ENCODE measurements at regions not wholly inside any gene's neighbourhood (a gene's known extent, or its start where the extent isn't known, plus 50 kb on each side); places are given as distances from the start of the nearest gene placed in this dataset.

DNA sequence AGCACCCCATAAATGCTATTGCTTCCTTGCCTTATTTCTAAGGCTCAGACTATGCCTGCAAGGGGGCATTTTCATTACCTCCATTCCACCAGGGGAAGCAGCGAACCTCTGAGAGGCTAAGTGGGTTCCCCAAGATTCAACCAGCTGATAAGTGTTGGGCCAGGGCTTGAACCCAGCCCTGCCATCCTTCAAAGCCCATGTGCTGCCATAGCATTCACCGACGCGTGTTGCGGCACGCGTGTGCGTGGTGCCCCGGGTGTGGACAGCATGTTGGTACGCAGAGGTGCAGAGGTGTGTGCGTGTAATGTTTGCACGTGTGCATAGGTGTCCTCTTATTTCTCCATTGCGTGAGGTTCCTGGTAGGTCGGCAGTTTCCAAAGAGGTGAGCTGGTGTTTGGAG lies 66.0 kb upstream of the PPARA start:
- TF ChIP-seq POLR2A (IDR thresholded peaks at IDR 0.05) (no peak), POLR2AphosphoS5 (IDR thresholded peaks at IDR 0.05) (no peak), EP300 (IDR thresholded peaks at IDR 0.05) (no peak)
- TF ChIP-seq, protein P1, sequence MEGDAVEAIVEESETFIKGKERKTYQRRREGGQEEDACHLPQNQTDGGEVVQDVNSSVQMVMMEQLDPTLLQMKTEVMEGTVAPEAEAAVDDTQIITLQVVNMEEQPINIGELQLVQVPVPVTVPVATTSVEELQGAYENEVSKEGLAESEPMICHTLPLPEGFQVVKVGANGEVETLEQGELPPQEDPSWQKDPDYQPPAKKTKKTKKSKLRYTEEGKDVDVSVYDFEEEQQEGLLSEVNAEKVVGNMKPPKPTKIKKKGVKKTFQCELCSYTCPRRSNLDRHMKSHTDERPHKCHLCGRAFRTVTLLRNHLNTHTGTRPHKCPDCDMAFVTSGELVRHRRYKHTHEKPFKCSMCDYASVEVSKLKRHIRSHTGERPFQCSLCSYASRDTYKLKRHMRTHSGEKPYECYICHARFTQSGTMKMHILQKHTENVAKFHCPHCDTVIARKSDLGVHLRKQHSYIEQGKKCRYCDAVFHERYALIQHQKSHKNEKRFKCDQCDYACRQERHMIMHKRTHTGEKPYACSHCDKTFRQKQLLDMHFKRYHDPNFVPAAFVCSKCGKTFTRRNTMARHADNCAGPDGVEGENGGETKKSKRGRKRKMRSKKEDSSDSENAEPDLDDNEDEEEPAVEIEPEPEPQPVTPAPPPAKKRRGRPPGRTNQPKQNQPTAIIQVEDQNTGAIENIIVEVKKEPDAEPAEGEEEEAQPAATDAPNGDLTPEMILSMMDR (IDR thresholded peaks at IDR 0.05), result no peak
